HCT116 (cell line): ENCODE measurements at regions not wholly inside any gene's neighbourhood (a gene's known extent, or its start where the extent isn't known, plus 50 kb on each side); places are given as distances from the start of the nearest gene placed in this dataset.

Experiments used
- ATAC-seq: fragments of 200-7000 bp; cut with Tn5 transposase; 2 replicates; pipeline ENCODE4 v1.9.1; 2020; ENCODE audit warnings: mild to moderate bottlenecking, moderate library complexity
- BruUV-seq: library from RNA; stranded (reverse); fragments of 400-500 nt; replicated peaks from 2 replicates; lab custom pipeline; 2021; lab: Mats Ljungman, UMichigan
- CTCF ChIA-PET: fragments of 300-600 bp; sonication (Branson Sonifier 250); formaldehyde crosslinking; loops from one replicate; lab custom pipeline; 2021; ENCODE audit warnings: antibody characterized with exemption; lab: Charles Lee
- POLR2A ChIA-PET: fragments of 300-600, 350-600 bp; sonication (Branson Sonifier 250); formaldehyde crosslinking; loops from one replicate; lab custom pipeline; 2021; ENCODE audit warnings: antibody characterized with exemption; lab: Charles Lee
- RAD21 ChIA-PET, 2 experiments: fragments of 300-600 bp; sonication (Branson Sonifier 250); formaldehyde crosslinking; loops; one replicate each; lab custom pipeline; 2023; ENCODE audit warnings: low total read pairs in 2 of 2; ENCODE audit not compliant: uncharacterized antibody in 2 of 2, unreplicated experiment in 2 of 2, low non-redundant PET in 1 of 2; lab: Charles Lee
- DNase-seq: peaks from one replicate; pipeline ENCODE4 v3.0.0-alpha.2; 2010; ENCODE audit warnings: low read depth, low spot score
- H2AFZ ChIP-seq: fragments of 200-600 bp; shearing (Covaris generic), sonication (generic); 2 replicates; pipeline ENCODE4 v1.6.1; 2017; ENCODE audit warnings: low read depth, mixed run types, mixed read lengths, antibody characterized with exemption, low read length; ENCODE audit not compliant: poor library complexity, severe bottlenecking
- H3K27ac ChIP-seq: 2 replicates; pipeline ENCODE4 v1.5.1; 2012; ENCODE audit warnings: low read depth, low read length
- H3K27me3 ChIP-seq: fragments of 200-600 bp; sonication (generic); 2 replicates; pipeline ENCODE4 v1.6.1; 2016; ENCODE audit warnings: mixed run types, low read length, mixed read lengths; ENCODE audit not compliant: insufficient read depth
- H3K36me3 ChIP-seq, 2 experiments: fragments of 200-500 bp in 1 of 2; fragments of 200-600 bp in 1 of 2; sonication (Bioruptor generic) in 1 of 2; sonication (generic) in 1 of 2; 2 replicates each; pipeline versions ENCODE4 v1.5.1 to v1.6.1; 2014 to 2016; ENCODE audit warnings: low read length in 2 of 2, inconsistent platforms in 1 of 2, mixed read lengths in 1 of 2, mixed run types in 1 of 2; ENCODE audit not compliant: insufficient read depth in 2 of 2, control insufficient read depth in 1 of 2
- H3K4me1 ChIP-seq, 2 experiments: fragments of 200-600 bp in 1 of 2; sonication (generic) in 1 of 2; 2 replicates each; pipeline versions ENCODE4 v1.5.1 to v1.6.1; 2012 to 2017; ENCODE audit warnings: low read length in 2 of 2, inconsistent platforms in 1 of 2, mild to moderate bottlenecking in 1 of 2, mixed read lengths in 1 of 2, mixed run types in 1 of 2, moderate library complexity in 1 of 2; ENCODE audit not compliant: insufficient read depth in 2 of 2, control insufficient read depth in 1 of 2
- H3K4me2 ChIP-seq: fragments of 200-600 bp; sonication (generic); 2 replicates; pipeline ENCODE4 v1.6.1; 2017; ENCODE audit warnings: mixed run types, low read length, mixed read lengths
- H3K4me3 ChIP-seq, 2 experiments: fragments of 200-600 bp in 1 of 2; sonication (generic) in 1 of 2; replicated peaks in 1 of 2; 2 replicates each; pipeline ENCODE4 v1.5.1; 2011 to 2016; ENCODE audit warnings: low read length in 2 of 2, control low read depth in 1 of 2, low read depth in 1 of 2, mild to moderate bottlenecking in 1 of 2, mixed read lengths in 1 of 2, mixed run types in 1 of 2
- H3K79me2 ChIP-seq: fragments of 200-600 bp; sonication (generic); 2 replicates; pipeline ENCODE4 v1.6.1; 2017; ENCODE audit warnings: mild to moderate bottlenecking, mixed run types, low read length, moderate library complexity, mixed read lengths; ENCODE audit not compliant: insufficient read depth
- H3K9ac ChIP-seq: fragments of 200-600 bp; sonication (generic); 2 replicates; pipeline ENCODE4 v1.6.1; 2016; ENCODE audit warnings: low read length, mixed read lengths
- H3K9me2 ChIP-seq: fragments of 200-600 bp; sonication (generic), shearing (Covaris generic); 2 replicates; pipeline ENCODE4 v1.6.1; 2017; ENCODE audit warnings: mixed run types, mild to moderate bottlenecking, moderate library complexity; ENCODE audit not compliant: insufficient read depth
- H3K9me3 ChIP-seq, 2 experiments: fragments of 200-500 bp in 1 of 2; fragments of 200-600 bp in 1 of 2; sonication (Bioruptor generic) in 1 of 2; sonication (generic) in 1 of 2; 2 replicates each; pipeline ENCODE4 v1.6.1; 2014 to 2017; ENCODE audit warnings: low read length in 2 of 2, mixed read lengths in 2 of 2, inconsistent platforms in 1 of 2, low read depth in 1 of 2, mild to moderate bottlenecking in 1 of 2, mixed run types in 1 of 2, moderate library complexity in 1 of 2; ENCODE audit not compliant: control insufficient read depth in 1 of 2, insufficient read depth in 1 of 2
- H4K20me1 ChIP-seq: fragments of 200-600 bp; sonication (generic), shearing (Covaris generic); 2 replicates; pipeline ENCODE4 v1.6.1; 2017; ENCODE audit warnings: mixed run types, mild to moderate bottlenecking, moderate library complexity; ENCODE audit not compliant: insufficient read depth
- CBX3 ChIP-seq: IDR thresholded peaks from 2 replicates; pipeline ENCODE4 v1.6.1; 2012; ENCODE audit warnings: low read depth
- CEBPB ChIP-seq: IDR thresholded peaks from 2 replicates; pipeline ENCODE4 v1.6.1; 2012; ENCODE audit warnings: low read depth
- ELF1 ChIP-seq: IDR thresholded peaks from 2 replicates; pipeline ENCODE4 v1.6.1; 2012; ENCODE audit warnings: low read depth, borderline replicate concordance
- EZH2 ChIP-seq: fragments of 200-600 bp; sonication (generic); IDR thresholded peaks from 2 replicates; pipeline ENCODE4 v1.6.1; 2017; ENCODE audit warnings: antibody characterized with exemption, mixed run types
- EZH2phosphoT487 ChIP-seq: fragments of 200-600 bp; IDR thresholded peaks from 2 replicates; pipeline ENCODE4 v1.6.1; 2018; ENCODE audit warnings: antibody characterized with exemption, borderline replicate concordance
- JUND ChIP-seq: IDR thresholded peaks from 2 replicates; pipeline ENCODE4 v1.6.1; 2012
- POLR2A ChIP-seq: IDR thresholded peaks from 2 replicates; pipeline ENCODE4 v1.7.0; 2011; ENCODE audit warnings: borderline replicate concordance; ENCODE audit not compliant: insufficient read depth, insufficient read length; ENCODE audit errors: extremely low read depth
- RAD21 ChIP-seq: IDR thresholded peaks from 2 replicates; pipeline ENCODE4 v1.6.1; 2012; ENCODE audit warnings: low read depth, mild to moderate bottlenecking
- REST ChIP-seq: IDR thresholded peaks from 2 replicates; pipeline ENCODE4 v1.6.1; 2012; ENCODE audit warnings: low read depth
- YY1 ChIP-seq: IDR thresholded peaks from 2 replicates; pipeline ENCODE4 v1.6.1; 2011; ENCODE audit warnings: low read length, low read depth, moderate library complexity, mild to moderate bottlenecking; ENCODE audit not compliant: insufficient replicate concordance; ENCODE audit errors: extremely low read depth
- ZBTB33 ChIP-seq: IDR thresholded peaks from 2 replicates; pipeline ENCODE4 v1.6.1; 2011; ENCODE audit warnings: mild to moderate bottlenecking, low read length, moderate library complexity; ENCODE audit not compliant: insufficient replicate concordance; ENCODE audit errors: extremely low read depth
- intact Hi-C: fragments of 100-400 bp; cut with micrococcal nuclease; formaldehyde crosslinking; loops from 2 replicates; pipeline ENCODE4 v1.10.0; 2022

GRCh38 chr7:124196519-124196918 lies 163.7 kb upstream of the TMEM229A start:
- no peak overlapping the region for H3K4me2 ChIP-seq
- H3K9me3 ChIP-seq: no peaks in the 10 kb centered on the region
- DNase-seq (no peak), ATAC-seq (no peak)
- no peak overlapping the region for H3K27ac ChIP-seq
- no peaks in the 10 kb centered on the region for H3K9me2 ChIP-seq
- H2AFZ ChIP-seq: no peak overlapping the region
- no peaks in the 10 kb centered on the region for H4K20me1 ChIP-seq
- ChIA-PET CTCF (no interaction called here), RAD21 (no interaction called here), POLR2A (no interaction called here)
- BruUV-seq: no TSS peak
- H3K36me3 ChIP-seq: no peaks in the 10 kb centered on the region
- H3K4me1 ChIP-seq: no peaks in the 10 kb centered on the region
- H3K79me2 ChIP-seq: no peaks in the 10 kb centered on the region
- no peak for TF ChIP-seq JUND
- no peak for TF ChIP-seq YY1
- intact Hi-C loops: no loop called here
- H3K9ac ChIP-seq: no peak overlapping the region
- no peaks in the 10 kb centered on the region for H3K27me3 ChIP-seq
- H3K4me3 ChIP-seq: no peak overlapping the region

- intact Hi-C loops: no loop called here
- TF ChIP-seq ELF1 (no peak), EZH2phosphoT487 (no peak), EZH2 (no peak), POLR2A (no peak), CEBPB (no peak), ZBTB33 (no peak), RAD21 (no peak), REST (no peak), CBX3 (no peak)
- Histone ChIP-seq H3K27ac (no peak overlapping the region), H3K9me3 (no peaks in the 10 kb centered on the region), H3K36me3 (no peaks in the 10 kb centered on the region), H3K4me1 (no peaks in the 10 kb centered on the region), H3K4me2 (no peak overlapping the region), H3K79me2 (no peaks in the 10 kb centered on the region), H3K4me3 (no peak overlapping the region), H3K9me2 (no peaks in the 10 kb centered on the region), H3K27me3 (no peaks in the 10 kb centered on the region), H2AFZ (no peak overlapping the region), H3K9ac (no peak overlapping the region), H4K20me1 (no peaks in the 10 kb centered on the region)
- no peak for DNase-seq
- CTCF ChIA-PET: no interaction called here
- no TSS peak for BruUV-seq
- RAD21 ChIA-PET: no interaction called here
- POLR2A ChIA-PET: no interaction called here
- ATAC-seq: no peak
Observed at GRCh38 chr7:124192885-124193284, 160.0 kb upstream of the TMEM229A start.
